ENCODE measurements at regions not wholly inside any gene's neighbourhood (a gene's known extent, or its start where the extent isn't known, plus 50 kb on each side); places are given as distances from the start of the nearest gene placed in this dataset.

DNA sequence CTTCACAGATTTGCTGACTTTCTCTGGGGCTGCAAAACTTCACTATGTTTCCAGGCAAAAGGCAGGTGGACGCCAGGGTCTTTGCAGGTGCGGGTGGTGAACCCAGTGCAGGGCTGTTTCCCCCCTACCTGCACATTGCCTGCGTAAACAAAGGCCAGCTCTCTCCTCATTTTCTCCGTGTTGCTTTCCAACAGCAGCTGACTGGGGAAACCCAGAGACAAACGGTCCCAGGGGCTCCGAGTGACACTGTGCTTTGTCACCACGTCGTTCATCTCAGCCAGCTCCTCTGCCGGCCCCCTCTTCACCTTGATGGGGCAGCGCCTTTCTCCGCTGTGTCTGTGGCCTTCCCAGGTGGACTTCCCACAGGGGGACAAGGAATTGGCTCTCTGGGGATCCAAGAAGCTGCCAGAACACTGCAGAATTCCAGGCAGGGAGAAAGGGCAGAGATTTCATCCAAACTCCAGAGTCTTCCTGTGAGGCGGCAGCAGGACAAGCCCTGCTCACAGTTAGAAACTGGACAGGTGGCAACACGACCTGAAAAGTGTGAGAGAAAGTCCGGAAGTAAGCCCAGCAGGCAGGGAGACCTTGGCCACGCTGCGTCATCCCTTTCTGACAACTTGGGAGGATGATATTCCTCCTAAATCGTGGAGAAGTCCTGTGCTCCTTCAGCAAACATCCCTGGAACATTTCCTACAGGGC, 1493.7 kb downstream of the TBC1D22A start:
- no peak for DNase-seq

- no peak for DNase-seq
Measured at GRCh38 chr22:48254311-48254873, 1491.9 kb downstream of the TBC1D22A start.

- no peak for DNase-seq
Measured at GRCh38 chr22:48253573-48253972, 1491.1 kb downstream of the TBC1D22A start.

DNA sequence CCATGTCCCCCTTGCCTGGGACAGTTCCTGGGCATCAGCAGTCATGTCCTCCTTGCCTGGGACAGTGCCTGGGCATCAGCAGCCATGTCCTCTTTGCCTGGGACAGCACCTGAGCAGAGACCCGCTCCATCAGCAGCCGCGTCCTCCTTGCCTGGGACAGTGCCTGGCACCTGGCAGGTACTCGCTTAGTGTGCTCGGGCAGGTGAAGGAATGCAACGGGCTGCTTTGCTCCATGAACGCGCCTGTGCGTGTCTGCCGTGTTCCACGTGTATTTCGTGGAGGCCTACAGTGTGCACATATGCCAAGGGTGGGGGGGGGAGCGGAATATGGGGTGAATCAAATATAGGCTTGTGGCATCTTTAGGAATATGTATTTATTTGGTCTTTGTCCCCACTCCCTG, 1490.7 kb downstream of the TBC1D22A start:
- no peak for DNase-seq

DNA sequence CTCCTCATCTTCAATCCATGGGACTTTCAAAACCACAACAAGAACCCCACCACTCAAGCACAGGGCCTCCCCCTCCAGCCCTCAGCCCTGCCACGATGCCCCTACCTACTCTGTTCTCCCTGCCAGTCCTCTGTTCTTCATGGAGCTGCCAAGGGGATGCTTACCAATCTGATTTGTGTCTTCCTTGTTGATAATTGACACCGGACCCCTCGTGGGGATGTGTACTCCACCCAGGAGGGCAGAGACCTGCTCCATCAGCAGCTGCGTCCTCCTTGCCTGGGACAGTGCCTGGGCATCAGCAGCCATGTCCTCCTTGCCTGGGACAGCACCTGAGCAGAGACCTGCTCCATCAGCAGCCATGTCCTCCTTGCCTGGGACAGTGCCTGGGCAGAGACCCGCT, 1489.2 kb downstream of the TBC1D22A start:
- DNase-seq: no peak

- no peak for DNase-seq
Measured at GRCh38 chr22:48250937-48251530, 1488.6 kb downstream of the TBC1D22A start.

DNA sequence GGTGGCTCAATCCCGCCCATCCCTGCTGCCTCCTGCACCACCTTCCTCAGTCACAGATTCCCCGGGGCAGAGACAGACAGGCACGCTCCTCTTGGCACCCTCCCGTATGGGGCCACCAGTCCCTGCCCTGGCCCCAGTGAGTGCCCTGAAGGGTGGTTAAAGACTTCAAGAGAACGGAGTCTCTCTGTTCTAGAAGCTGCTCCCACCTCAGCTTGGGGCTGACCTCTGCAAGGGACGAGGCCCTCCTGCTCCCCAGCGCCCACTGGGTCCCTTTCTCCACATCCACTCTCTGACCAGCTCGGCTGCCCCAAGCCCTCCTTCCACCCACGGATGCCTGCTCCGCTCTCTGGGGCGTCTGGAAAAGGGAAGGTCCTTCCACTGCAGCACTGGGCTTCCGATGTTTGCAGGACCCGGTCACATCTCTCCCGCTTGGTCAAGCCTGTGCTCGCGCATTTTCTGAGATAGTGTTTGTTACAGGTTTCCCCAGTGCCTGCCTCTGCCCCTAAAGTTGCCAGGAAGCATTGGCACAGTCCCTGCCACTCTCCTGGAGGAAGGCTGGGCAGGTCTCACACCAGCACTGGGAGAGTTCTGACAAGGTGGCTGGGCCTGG, 1487.9 kb downstream of the TBC1D22A start:
- DNase-seq: no peak

GRCh38 chr22:48249713-48250268, 1487.3 kb downstream of the TBC1D22A start:
- DNase-seq: no peak

DNA sequence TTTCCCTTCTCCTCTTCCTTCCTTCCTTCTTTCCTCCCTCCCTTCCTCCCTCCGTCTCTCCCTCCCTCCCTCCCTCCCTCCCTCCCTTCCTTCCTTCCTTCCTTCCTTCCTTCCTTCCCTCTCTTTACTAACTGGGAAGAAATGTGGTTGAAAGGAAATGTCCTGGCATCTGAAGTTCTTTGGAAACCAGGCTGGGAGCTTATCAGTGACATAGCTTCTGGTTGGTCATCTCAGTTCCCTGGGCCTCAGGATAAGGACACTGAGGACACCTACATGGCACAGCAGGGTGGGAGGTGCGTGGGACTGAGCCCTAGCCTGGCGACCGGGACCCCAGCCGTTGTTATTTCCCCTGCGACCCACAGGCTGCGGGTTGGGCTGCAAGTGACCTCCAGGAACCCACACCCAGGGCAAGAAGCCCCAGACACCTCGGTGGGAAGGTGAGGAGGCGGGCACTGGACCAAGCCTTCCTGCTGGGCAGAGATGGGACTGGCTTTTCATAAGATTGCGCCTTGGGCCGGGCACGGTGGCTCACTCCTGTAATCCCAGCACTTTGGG, 1486.5 kb downstream of the TBC1D22A start:
- DNase-seq: no peak

DNA sequence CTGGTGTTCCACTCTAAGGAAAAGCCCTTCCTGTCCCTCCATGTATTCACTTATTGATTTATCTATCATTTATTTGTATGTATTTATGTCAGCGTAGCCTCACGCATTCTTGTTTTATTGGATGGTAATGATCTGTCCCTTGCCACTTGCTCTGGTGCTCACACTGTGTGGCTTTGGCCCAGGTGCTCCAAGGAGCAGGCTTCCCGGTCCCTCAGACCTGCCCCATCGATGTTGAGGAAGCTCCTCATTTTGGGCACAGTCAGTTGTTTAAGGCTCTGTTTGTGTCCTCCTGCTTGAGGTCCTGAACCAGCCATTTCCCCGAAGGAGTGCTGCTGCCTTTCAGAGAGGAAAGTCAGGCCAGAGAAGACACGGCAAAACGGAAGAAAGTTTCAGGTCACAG, 1485.4 kb downstream of the TBC1D22A start:
- no peak for DNase-seq

- no peak for DNase-seq
Measured at GRCh38 chr22:48245196-48245485, 1482.7 kb downstream of the TBC1D22A start.

- no peak for DNase-seq
Measured at GRCh38 chr22:48244388-48245195, 1482.1 kb downstream of the TBC1D22A start.

GRCh38 chr22:48242461-48242864, 1480.0 kb downstream of the TBC1D22A start:
- DNase-seq: no peak

DNA sequence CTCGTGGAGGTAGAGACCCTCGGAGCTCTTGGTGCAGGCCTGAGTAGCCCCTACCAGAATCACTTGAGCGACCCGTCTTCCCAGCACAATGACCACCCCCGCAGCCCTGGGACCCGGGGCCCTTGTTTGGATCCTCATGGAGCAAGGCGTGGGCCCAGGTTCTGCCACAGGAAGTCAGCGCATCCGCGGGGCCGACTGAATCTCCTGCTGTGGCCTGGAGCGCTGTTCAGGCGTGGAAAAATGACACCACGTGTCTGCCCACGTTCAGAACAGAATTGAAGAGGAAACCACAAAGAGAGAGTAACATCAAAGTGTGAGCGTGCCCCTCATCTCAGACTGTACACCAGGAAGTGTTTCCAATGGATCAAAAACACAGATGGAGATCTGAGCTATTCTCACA, 1479.2 kb downstream of the TBC1D22A start:
- DNase-seq: no peak

DNA sequence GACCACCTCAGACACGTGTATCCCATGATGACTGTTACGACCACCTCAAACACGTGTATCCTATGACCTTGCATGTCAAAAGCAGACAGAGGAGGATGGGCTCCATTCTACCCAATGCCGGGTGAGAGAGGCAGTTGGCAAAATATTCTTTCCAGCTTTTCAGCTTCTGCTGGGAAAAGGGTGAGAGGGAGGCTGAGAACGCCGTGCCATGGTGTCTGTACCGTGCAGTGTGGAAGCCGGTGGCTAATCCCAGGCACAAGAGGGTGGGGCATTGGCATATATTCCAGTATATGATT, 1478.4 kb downstream of the TBC1D22A start:
- no peak for DNase-seq

DNA sequence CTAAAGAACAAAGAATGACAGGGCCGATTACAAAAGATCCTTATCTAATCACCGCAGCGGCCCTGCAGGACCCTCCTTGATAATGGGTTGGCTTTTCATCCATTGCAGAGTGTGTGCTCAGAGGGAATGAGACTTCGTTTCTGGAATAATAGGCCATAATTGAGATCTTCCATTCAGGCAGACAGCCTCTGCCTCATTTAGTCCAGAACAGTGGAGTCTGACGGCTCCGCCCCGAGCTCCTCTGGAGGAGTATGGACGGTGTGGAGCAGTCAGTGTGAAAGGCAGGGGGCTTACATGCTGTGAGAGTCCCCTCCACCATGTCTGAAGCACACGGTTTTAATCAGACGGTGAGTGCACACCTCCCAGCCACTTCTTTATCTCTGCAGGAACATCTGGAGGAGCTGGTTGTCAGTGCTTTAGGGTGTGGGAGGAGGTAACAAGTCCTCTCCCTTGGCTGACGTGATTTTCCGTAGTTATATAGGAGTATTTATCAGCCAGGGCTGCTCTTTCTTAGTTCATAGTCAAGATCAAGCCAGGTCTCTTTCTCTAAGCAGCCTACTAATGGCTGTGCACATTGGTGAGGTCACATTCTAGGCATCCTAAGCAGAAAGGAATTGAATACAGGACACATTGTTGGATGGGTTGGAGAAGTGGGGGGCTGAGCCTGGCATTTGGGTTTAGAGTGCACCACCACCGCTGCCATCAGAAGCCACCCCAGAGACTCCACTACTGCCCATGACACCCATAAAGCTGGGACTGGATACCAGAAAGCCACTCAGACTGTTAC, 1477.9 kb downstream of the TBC1D22A start:
- DNase-seq: no peak

GRCh38 chr22:48239461-48240147, 1477.2 kb downstream of the TBC1D22A start:
- no peak for DNase-seq

DNA sequence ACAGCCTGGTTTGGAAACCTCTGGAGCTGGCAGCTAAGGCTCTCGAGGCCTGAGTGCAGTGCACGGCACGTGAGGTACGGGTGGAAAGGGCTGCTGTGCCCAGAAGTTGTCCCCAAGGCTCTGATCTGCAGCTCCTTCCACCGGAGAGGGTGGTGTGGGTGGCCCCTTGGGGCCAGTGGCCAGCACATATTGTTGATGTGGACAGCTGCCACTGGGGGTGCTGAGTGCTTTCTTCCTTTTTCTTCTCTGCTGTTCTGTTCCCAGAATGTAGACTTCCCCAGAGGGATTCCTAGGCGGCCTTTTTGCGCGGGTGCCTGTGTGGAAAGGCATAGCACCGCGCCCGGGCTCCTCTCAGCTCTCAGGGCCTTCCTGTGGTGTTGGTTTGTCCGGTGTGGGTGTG, 1476.5 kb downstream of the TBC1D22A start:
- DNase-seq: no peak

- DNase-seq: no peak
Measured at GRCh38 chr22:48238284-48238915, 1476.0 kb downstream of the TBC1D22A start.

DNA sequence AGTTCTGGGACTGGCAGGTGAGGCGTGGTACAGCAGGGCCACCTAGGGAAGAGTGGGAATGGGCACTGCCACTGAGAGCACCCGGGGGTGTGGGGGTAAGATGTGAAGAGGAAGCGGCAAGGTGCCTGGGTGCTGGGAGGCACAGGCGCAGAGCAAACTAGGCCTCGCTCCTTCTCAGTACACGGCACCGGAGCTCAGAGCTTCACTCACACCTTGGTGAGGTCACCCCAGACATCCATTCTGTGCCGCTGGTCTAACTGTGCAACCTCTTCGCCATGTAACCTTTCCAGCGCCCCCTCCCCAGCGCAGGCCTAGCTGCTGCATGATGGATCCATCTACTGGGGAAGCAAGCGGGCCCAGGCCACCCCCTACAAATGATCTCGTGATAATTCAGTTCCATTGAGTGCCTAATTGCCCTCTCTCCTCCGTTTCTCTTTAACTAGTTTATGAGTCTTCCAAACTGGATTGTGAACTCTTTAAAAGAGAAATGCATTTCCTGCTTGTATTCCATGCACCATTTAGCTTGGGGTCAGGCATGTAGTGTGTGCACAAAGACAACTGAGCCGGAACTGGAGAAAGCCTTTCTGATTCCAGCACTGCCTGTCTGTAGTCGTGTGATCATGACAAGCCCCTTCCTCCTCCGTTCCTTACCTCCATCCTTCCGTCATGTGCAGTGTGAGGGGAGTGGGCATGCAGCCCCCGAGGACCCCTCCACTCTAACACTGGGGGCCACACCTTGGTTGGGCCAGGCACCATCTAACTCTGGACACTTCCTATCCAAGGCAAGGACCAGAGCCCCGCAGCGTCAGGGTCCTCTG, 1475.2 kb downstream of the TBC1D22A start:
- no peak for DNase-seq
